Ovary (tissue), 7 donors: ENCODE measurements at regions not wholly inside any gene's neighbourhood (a gene's known extent, or its start where the extent isn't known, plus 50 kb on each side); places are given as distances from the start of the nearest gene placed in this dataset.

ENCODE experiments used
- DNase-seq, 5 donors: peaks; one replicate each; pipeline ENCODE4 v3.0.0-alpha.2; 2019 to 2020
- H3K27ac ChIP-seq, 2 donors: fragments of 200-600 bp; one replicate each; pipeline versions ENCODE4 v1.5.1 to v1.8.0; 2019 to 2022
- H3K27me3 ChIP-seq: fragments of 200-600 bp; one replicate; pipeline ENCODE4 v1.8.0; 2022
- H3K36me3 ChIP-seq: fragments of 200-600 bp; sonication (generic); one replicate; pipeline ENCODE4 v1.5.1; 2019
- H3K4me1 ChIP-seq: one replicate; pipeline ENCODE4 v1.8.1; 2013; ENCODE audit warnings: mild to moderate bottlenecking, moderate library complexity; ENCODE audit not compliant: insufficient read depth
- H3K4me3 ChIP-seq: fragments of 200-600 bp; sonication (generic); one replicate; pipeline ENCODE4 v1.5.1; 2017
- H3K9me3 ChIP-seq, 2 donors: fragments of 200-600 bp in 1 of 2; sonication (generic) in 1 of 2; one replicate each; pipeline versions ENCODE4 v1.5.1 to v1.8.1; 2013 to 2019; ENCODE audit warnings: mild to moderate bottlenecking in 1 of 2, moderate library complexity in 1 of 2
- EP300 ChIP-seq: sonication (generic); formaldehyde crosslinking; IDR thresholded peaks from one replicate; pipeline ENCODE4 v1.6.1; 2017; ENCODE audit warnings: antibody characterized with exemption
- POLR2A ChIP-seq: fragments of 450-650 bp; IDR thresholded peaks from one replicate; pipeline ENCODE4 v1.6.1; 2017; ENCODE audit warnings: antibody characterized with exemption, mild to moderate bottlenecking, moderate library complexity
- WGBS, 3 donors: extraction: QIAGEN DNeasy Blood & Tissue Kit in 1 of 3; methylation state at CpG; one replicate each; pipeline versions ENCODE4 v1.1.5 to v1.1.7; 2013 to 2017; 5-methylcytosine and 5-hydroxymethylcytosine counted together
- intact Hi-C, 4 donors: fragments of 100-400 bp; cut with DNase I; formaldehyde crosslinking; loops; one replicate each; pipeline versions ENCODE4 v1.11.0 to v1.15.1; 2022 to 2023
- TF ChIP-seq, protein P1 (sequence below), 3 donors: fragments of 450-650 bp in 2 of 3; fragments of 200-600 bp in 1 of 3; IDR thresholded peaks; one replicate each; pipeline versions ENCODE4 v1.5.1 to v1.8.0; 2016 to 2022; ENCODE audit warnings: antibody characterized with exemption in 3 of 3, mild to moderate bottlenecking in 1 of 3
- donor health status: DM: no; HTN: no; CAD: no; lungs with moderate emphysema.
- donor health status: DM: no; HTN: no; CAD: no.
- donor health status: Bipolar disorder and iron deficiency.
- donor health status: DM: no; HTN: no; CAD: no.
- donor health status: DM: yes; HTN: yes; CAD: no.

- Histone ChIP-seq H3K27me3 (no peaks in the 10 kb centered on the region), H3K36me3 (no peaks in the 10 kb centered on the region), H3K4me1 (no peaks in the 10 kb centered on the region), H3K27ac (no peak overlapping the region), H3K4me3 (no peak overlapping the region), H3K9me3 (no peaks in the 10 kb centered on the region)
- intact Hi-C loops, result loop anchor here in 3 of 4 donors (10.0 kb wide), 2 partner anchors 530 to 540 kb away; no protein-coding TSS in a partner anchor
- TF ChIP-seq, protein P1, sequence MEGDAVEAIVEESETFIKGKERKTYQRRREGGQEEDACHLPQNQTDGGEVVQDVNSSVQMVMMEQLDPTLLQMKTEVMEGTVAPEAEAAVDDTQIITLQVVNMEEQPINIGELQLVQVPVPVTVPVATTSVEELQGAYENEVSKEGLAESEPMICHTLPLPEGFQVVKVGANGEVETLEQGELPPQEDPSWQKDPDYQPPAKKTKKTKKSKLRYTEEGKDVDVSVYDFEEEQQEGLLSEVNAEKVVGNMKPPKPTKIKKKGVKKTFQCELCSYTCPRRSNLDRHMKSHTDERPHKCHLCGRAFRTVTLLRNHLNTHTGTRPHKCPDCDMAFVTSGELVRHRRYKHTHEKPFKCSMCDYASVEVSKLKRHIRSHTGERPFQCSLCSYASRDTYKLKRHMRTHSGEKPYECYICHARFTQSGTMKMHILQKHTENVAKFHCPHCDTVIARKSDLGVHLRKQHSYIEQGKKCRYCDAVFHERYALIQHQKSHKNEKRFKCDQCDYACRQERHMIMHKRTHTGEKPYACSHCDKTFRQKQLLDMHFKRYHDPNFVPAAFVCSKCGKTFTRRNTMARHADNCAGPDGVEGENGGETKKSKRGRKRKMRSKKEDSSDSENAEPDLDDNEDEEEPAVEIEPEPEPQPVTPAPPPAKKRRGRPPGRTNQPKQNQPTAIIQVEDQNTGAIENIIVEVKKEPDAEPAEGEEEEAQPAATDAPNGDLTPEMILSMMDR (IDR thresholded peaks at IDR 0.05), result no peak
- TF ChIP-seq POLR2A (no peak), EP300 (no peak)
- no peak for DNase-seq
- WGBS, 3 donors, result 38 to 48% (median 44%) methylated on average over 3 of the region's 3 CpGs
These were observed 104.7 kb upstream of the MID1 start for GRCh38 chrX:10725071-10725470.

DNA sequence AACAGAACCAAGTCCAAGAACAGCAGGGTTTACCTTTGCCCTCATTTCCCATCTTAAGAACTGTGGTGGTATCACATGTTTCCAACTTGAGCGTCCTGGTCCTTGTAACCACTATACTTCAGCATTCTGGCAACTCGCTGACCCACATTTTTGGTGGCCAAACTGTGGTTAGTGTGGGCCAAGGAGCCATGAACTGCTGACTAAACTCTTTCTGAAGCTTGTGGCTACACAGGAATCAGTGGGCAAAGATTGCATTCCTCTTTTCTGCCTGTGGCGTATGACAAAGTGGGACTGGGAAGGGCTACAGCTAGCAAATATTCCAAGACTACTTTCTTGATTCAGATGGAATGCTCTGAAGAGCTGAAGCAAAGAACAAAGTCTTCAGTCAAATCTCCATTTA is 106.3 kb upstream of the MID1 start:
- Histone ChIP-seq H3K27ac (no peak overlapping the region), H3K4me3 (no peak overlapping the region), H3K36me3 (no peaks in the 10 kb centered on the region), H3K27me3 (no peaks in the 10 kb centered on the region), H3K9me3 (no peaks in the 10 kb centered on the region), H3K4me1 (no peaks in the 10 kb centered on the region)
- WGBS, 3 donors, result 63 to 76% (median 66%) methylated on average over 3 of the region's 3 CpGs
- DNase-seq, result no peak
- intact Hi-C loops, result loop anchor here in 3 of 4 donors (10.0 kb wide), 2 partner anchors 532 to 542 kb away; no protein-coding TSS in a partner anchor
- TF ChIP-seq POLR2A (no peak), EP300 (no peak)
- TF ChIP-seq, protein P1 (IDR thresholded peaks at IDR 0.05), result no peak

DNA sequence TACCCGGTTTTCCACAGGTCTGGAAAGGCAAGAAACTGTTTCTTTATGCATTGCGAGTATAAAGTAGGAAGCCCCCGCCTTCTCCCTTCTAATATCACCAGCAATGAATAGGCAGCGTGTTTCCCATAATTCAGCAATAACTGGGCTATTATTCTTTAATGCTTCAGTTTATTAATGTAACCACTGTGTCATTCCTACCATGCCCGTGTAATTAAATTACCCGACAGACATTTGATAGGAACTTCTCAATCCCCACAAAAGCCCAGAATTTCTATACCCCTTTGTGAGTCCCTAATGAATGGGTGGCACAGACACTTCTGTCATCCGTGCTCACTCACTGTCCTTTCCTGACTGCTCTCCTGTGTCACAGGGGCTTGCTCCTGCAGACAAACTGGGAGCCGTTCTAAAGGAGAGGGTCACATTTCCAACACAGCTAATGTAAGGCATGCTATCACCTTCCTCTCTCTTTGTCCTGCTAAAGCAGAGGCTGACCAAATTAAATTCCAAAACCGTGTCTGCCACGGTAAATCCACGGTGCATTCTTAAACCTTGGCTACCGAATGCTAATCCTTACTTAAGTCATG is 108.5 kb upstream of the MID1 start:
- no peak for DNase-seq
- WGBS, 3 donors, result 71 to 78% (median 75%) methylated on average over 12 of the region's 12 CpGs
- H3K4me1 ChIP-seq, result no peaks in the 10 kb centered on the region
- TF ChIP-seq POLR2A, result no peak
- no peak for TF ChIP-seq EP300
- TF ChIP-seq, protein P1 (IDR thresholded peaks at IDR 0.05), result no peak
- H3K27me3 ChIP-seq, result no peaks in the 10 kb centered on the region
- H3K27ac ChIP-seq, result no peak overlapping the region
- no peaks in the 10 kb centered on the region for H3K36me3 ChIP-seq
- intact Hi-C loops, result loop anchor here in 3 of 4 donors (10.0 kb wide), 2 partner anchors 534 to 544 kb away; no protein-coding TSS in a partner anchor
- no peak overlapping the region for H3K4me3 ChIP-seq
- no peaks in the 10 kb centered on the region for H3K9me3 ChIP-seq

- intact Hi-C loops, result no loop called here
- TF ChIP-seq, protein P1 (IDR thresholded peaks at IDR 0.05), result no peak
- TF ChIP-seq EP300 (no peak), POLR2A (no peak)
- no peak overlapping the region for H3K27ac ChIP-seq
- 41 to 48% (median 44%) methylated on average over 1 of the region's 1 CpG for WGBS, 3 donors
- no peak for DNase-seq
- no peaks in the 10 kb centered on the region for H3K36me3 ChIP-seq
- H3K4me3 ChIP-seq, result no peak overlapping the region
- H3K27me3 ChIP-seq, result no peaks in the 10 kb centered on the region
- no peaks in the 10 kb centered on the region for H3K9me3 ChIP-seq
- H3K4me1 ChIP-seq, result peaks cover 1% of the 10 kb centered on the region
These were observed 119.0 kb upstream of the MID1 start for GRCh38 chrX:10739426-10739825.
